MM.1S (cell line): ENCODE measurements at regions not wholly inside any gene's neighbourhood (a gene's known extent, or its start where the extent isn't known, plus 50 kb on each side); places are given as distances from the start of the nearest gene placed in this dataset.

Source experiments
- DNase-seq: peaks from one replicate; pipeline ENCODE4 v3.0.0-alpha.2; 2015
- H2AFZ ChIP-seq: fragments of 300-600 bp; sonication (generic); 2 replicates; pipeline ENCODE4 v1.6.0; 2016; ENCODE audit warnings: antibody characterized with exemption, low read length
- H3F3A ChIP-seq: fragments of 300-600 bp; sonication (generic); 2 replicates; pipeline ENCODE4 v1.6.1; 2016; ENCODE audit warnings: mild to moderate bottlenecking, antibody characterized with exemption, low read length, moderate library complexity, mixed read lengths; ENCODE audit not compliant: insufficient read depth
- H3K27ac ChIP-seq: fragments of 300-600 bp; sonication (generic); 2 replicates; pipeline ENCODE4 v1.5.1; 2016; ENCODE audit warnings: mild to moderate bottlenecking, low read length
- H3K27me3 ChIP-seq: fragments of 300-600 bp; sonication (generic); replicated peaks from 2 replicates; pipeline ENCODE4 v1.6.0; 2016; ENCODE audit warnings: low read length; ENCODE audit not compliant: insufficient read depth
- H3K36me3 ChIP-seq: fragments of 300-600 bp; sonication (generic); replicated peaks from 2 replicates; pipeline ENCODE4 v1.6.1; 2016; ENCODE audit warnings: mild to moderate bottlenecking, low read length, mixed read lengths; ENCODE audit not compliant: insufficient read depth
- H3K4me1 ChIP-seq: fragments of 300-600 bp; sonication (generic); 2 replicates; pipeline ENCODE4 v1.6.1; 2016; ENCODE audit warnings: low read length, mixed read lengths
- H3K4me2 ChIP-seq: fragments of 300-600 bp; sonication (generic); 2 replicates; pipeline ENCODE4 v1.6.0; 2016; ENCODE audit warnings: low read depth, low read length
- H3K4me3 ChIP-seq: fragments of 300-600 bp; sonication (generic); 2 replicates; pipeline ENCODE4 v1.5.1; 2016; ENCODE audit warnings: low read length, mixed read lengths
- H3K79me2 ChIP-seq: fragments of 300-600 bp; sonication (generic); 2 replicates; pipeline ENCODE4 v1.6.1; 2016; ENCODE audit warnings: mixed run types, low read length, mixed read lengths
- H3K9ac ChIP-seq: fragments of 300-600 bp; sonication (generic); 2 replicates; pipeline ENCODE4 v1.6.1; 2016; ENCODE audit warnings: low read length, mixed read lengths
- H3K9me2 ChIP-seq: fragments of 300-600 bp; sonication (generic); replicated peaks from 2 replicates; pipeline ENCODE4 v1.6.1; 2016; ENCODE audit warnings: mild to moderate bottlenecking, low read length, mixed read lengths; ENCODE audit not compliant: insufficient read depth
- H3K9me3 ChIP-seq: fragments of 300-600 bp; sonication (generic); replicated peaks from 2 replicates; pipeline ENCODE4 v1.6.1; 2016; ENCODE audit warnings: mild to moderate bottlenecking, low read length, mixed read lengths; ENCODE audit not compliant: insufficient read depth
- H4K20me1 ChIP-seq: fragments of 300-600 bp; sonication (generic); 2 replicates; pipeline ENCODE4 v1.6.1; 2016; ENCODE audit warnings: mild to moderate bottlenecking, low read length, moderate library complexity, mixed read lengths; ENCODE audit not compliant: insufficient read depth
- EZH2 ChIP-seq: fragments of 300-600 bp; sonication (generic); optimal IDR thresholded peaks from 2 replicates; pipeline ENCODE3; 2017; ENCODE audit warnings: low read depth, mild to moderate bottlenecking, antibody characterized with exemption, low read length, mixed read lengths
- EZH2phosphoT487 ChIP-seq: fragments of 300-600 bp; sonication (generic); IDR thresholded peaks from 2 replicates; pipeline ENCODE4 v1.6.1; 2018; ENCODE audit warnings: antibody characterized with exemption, low read length
- TF ChIP-seq, protein P1 (sequence below): fragments of 300-600 bp; sonication (generic); IDR thresholded peaks from 2 replicates; pipeline ENCODE4 v1.5.1; 2016; ENCODE audit warnings: antibody characterized with exemption, low read length, mixed read lengths

- no peak overlapping the region for H3K4me3 ChIP-seq
- H3K27me3 ChIP-seq = no peaks in the 10 kb centered on the region; the same call in 1 of the 2 replicates
- no peak overlapping the region for H2AFZ ChIP-seq
- no peaks in the 10 kb centered on the region for H3K36me3 ChIP-seq
- TF ChIP-seq EZH2 = no peak
- TF ChIP-seq, protein P1, sequence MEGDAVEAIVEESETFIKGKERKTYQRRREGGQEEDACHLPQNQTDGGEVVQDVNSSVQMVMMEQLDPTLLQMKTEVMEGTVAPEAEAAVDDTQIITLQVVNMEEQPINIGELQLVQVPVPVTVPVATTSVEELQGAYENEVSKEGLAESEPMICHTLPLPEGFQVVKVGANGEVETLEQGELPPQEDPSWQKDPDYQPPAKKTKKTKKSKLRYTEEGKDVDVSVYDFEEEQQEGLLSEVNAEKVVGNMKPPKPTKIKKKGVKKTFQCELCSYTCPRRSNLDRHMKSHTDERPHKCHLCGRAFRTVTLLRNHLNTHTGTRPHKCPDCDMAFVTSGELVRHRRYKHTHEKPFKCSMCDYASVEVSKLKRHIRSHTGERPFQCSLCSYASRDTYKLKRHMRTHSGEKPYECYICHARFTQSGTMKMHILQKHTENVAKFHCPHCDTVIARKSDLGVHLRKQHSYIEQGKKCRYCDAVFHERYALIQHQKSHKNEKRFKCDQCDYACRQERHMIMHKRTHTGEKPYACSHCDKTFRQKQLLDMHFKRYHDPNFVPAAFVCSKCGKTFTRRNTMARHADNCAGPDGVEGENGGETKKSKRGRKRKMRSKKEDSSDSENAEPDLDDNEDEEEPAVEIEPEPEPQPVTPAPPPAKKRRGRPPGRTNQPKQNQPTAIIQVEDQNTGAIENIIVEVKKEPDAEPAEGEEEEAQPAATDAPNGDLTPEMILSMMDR = no peak
- no peak for TF ChIP-seq EZH2phosphoT487
- H3K79me2 ChIP-seq = no peaks in the 10 kb centered on the region
- H3K9ac ChIP-seq = no peak overlapping the region
- no peaks in the 10 kb centered on the region for H3F3A ChIP-seq
- no peak overlapping the region for H3K4me2 ChIP-seq
- H3K9me3 ChIP-seq = no peaks in the 10 kb centered on the region
- DNase-seq = no peak
- H3K9me2 ChIP-seq = no peaks in the 10 kb centered on the region
- no peak overlapping the region for H3K27ac ChIP-seq
- H3K4me1 ChIP-seq = no peaks in the 10 kb centered on the region
- H4K20me1 ChIP-seq = no peaks in the 10 kb centered on the region
Measured at GRCh38 chr5:168227001-168227400, 64.4 kb upstream of the WWC1 start.

DNA sequence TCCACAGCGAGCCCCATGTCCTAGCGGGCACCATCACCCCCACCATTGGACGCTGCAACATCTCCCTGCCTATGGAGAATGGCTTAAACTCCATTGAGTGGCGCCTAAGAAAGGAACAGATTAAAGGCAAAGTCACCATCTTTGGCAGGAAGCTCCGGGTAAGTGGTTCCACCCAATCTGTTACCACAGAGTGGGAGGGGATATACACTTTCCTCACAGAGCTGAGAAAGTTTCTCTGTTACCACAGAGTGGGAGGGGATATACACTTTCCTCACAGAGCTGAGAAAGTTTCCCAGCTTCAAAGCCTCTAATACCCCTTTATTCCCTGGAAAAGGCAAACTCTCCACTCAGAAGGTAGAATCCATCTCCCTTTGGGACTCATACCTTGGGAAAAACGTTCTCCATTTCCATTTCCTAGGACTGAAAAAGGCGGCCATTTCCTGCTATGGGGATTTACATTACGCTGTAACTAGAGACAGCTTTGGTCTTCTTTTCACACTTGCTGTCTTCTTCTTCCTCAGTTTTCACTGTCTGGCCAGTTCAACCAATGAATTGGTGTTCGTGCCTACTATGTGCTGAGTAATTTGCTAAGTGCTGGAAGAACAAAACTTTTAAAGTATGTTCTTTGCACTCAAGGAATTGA, 63.4 kb upstream of the WWC1 start:
- Histone ChIP-seq H3K27me3 (no peaks in the 10 kb centered on the region), H2AFZ (no peak overlapping the region), H3K27ac (no peak overlapping the region), H3K9ac (no peak overlapping the region), H3K36me3 (no peaks in the 10 kb centered on the region), H3K9me2 (no peaks in the 10 kb centered on the region), H3K4me2 (no peak overlapping the region), H4K20me1 (no peaks in the 10 kb centered on the region), H3K9me3 (no peaks in the 10 kb centered on the region), H3K79me2 (no peaks in the 10 kb centered on the region), H3K4me3 (no peak overlapping the region), H3F3A (no peaks in the 10 kb centered on the region), H3K4me1 (no peaks in the 10 kb centered on the region)
- TF ChIP-seq, protein P1 = no peak
- TF ChIP-seq EZH2phosphoT487 = no peak
- no peak for TF ChIP-seq EZH2
- no peak for DNase-seq

DNA sequence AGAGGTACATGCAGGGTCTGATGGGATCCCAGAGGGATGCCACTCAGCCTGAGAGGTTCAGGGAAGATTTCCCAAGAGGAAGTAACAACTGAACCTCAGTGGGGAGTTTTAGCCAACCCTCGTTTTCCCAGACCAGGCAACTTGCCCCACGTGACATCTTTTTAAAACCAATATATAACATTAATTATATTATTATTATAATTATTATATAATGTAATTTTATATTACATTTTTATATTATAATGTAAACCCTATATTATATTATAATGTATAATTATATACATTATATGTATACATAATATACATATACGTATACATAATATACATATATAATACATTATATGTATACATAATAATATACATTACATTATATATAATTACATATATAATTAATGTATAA, 62.8 kb upstream of the WWC1 start:
- Histone ChIP-seq H3K36me3 (no peaks in the 10 kb centered on the region), H3F3A (no peaks in the 10 kb centered on the region), H2AFZ (no peak overlapping the region), H3K4me3 (no peak overlapping the region), H3K79me2 (no peaks in the 10 kb centered on the region), H3K4me1 (no peaks in the 10 kb centered on the region), H3K27me3 (no peaks in the 10 kb centered on the region), H3K9ac (no peak overlapping the region), H3K9me2 (no peaks in the 10 kb centered on the region), H4K20me1 (no peaks in the 10 kb centered on the region), H3K9me3 (no peaks in the 10 kb centered on the region), H3K27ac (no peak overlapping the region), H3K4me2 (no peak overlapping the region)
- TF ChIP-seq, protein P1 = no peak
- TF ChIP-seq EZH2phosphoT487 (no peak), EZH2 (no peak)
- DNase-seq = no peak
